ENCODE measurements at regions not wholly inside any gene's neighbourhood (a gene's known extent, or its start where the extent isn't known, plus 50 kb on each side); places are given as distances from the start of the nearest gene placed in this dataset.

DNA sequence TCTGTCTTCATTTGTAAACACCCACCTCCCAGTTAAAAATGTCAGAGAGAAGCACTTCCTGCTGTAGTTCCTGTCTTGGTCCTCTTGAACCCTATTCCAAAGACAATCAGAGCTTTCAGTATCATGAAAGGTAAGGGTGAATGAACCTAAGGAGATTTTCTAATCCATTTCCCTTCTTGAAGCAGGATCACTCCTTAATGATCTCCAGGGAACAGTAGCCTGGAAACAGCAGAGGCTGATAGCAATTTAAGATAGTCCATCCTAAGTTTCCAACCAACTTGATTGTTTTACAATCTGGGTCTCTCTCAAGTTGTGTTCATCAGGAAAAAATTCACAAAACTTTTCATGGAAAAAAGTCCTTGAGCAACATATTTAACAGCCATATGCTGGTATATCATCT, 273.6 kb downstream of the NEBL start:
- no peak overlapping the region for H3K56ac ChIP-seq (ENCODE audit: extremely low read depth, insufficient read depth, low read length)
- no peak overlapping the region for H2BK120ac ChIP-seq (ENCODE audit: low read depth, low read length)
- no peak overlapping the region for H2BK5ac ChIP-seq (ENCODE audit: low read depth, low read length, poor library complexity, severe bottlenecking)
- no peaks in the 10 kb centered on the region for H4K20me1 ChIP-seq (ENCODE audit: insufficient read depth, low read length)
- intact Hi-C loops (cut with micrococcal nuclease) (no loop called here), in situ Hi-C loops (cut with MboI; ENCODE audit: low sequenced_read_pairs) (no loop called here), dilution Hi-C loops (cut with HindIII; ENCODE audit: low sequenced_read_pairs, unreplicated experiment) (no loop called here)
- no peak overlapping the region for H3K18ac ChIP-seq (ENCODE audit: low read depth, low read length)
- no peak for ATAC-seq (ENCODE audit: low read depth)
- no peak overlapping the region for H2AK9ac ChIP-seq (replicated peaks; ENCODE audit: low read depth, low read length, poor library complexity)
- no TSS peak for BruUV-seq (replicated peaks)
- no peaks in the 10 kb centered on the region for H3K9me1 ChIP-seq (ENCODE audit: insufficient read depth, low read length)
- no peak overlapping the region for H3K4ac ChIP-seq (ENCODE audit: low read depth, low read length)
- ChIA-PET CTCF (no interaction called here), POLR2A (ENCODE audit: unreplicated experiment) (no interaction called here)
- no peak overlapping the region for H3K9ac ChIP-seq (ENCODE audit: low read depth, low read length)
- H3K36me3 ChIP-seq (ENCODE audit: control insufficient read depth, insufficient read depth, low read length): no peaks in the 10 kb centered on the region
- H2AFZ ChIP-seq (replicated peaks; ENCODE audit: low read length, poor library complexity): no peak overlapping the region
- no peak overlapping the region for H3K27ac ChIP-seq (ENCODE audit: insufficient read depth, low read length)
- no peak overlapping the region for H2BK15ac ChIP-seq (ENCODE audit: low read depth, low read length)
- H3K9me3 ChIP-seq (ENCODE audit: control insufficient read depth, insufficient read depth, low read length): no peaks in the 10 kb centered on the region
- no peaks in the 10 kb centered on the region for H3K79me1 ChIP-seq (ENCODE audit: low read depth in 1 of 2, low read length in 2 of 2)
- H3K27me3 ChIP-seq (ENCODE audit: control insufficient read depth, insufficient read depth, low read length): no peaks in the 10 kb centered on the region
- H2BK20ac ChIP-seq (ENCODE audit: low read depth, low read length): no peak overlapping the region
- no peak overlapping the region for H4K8ac ChIP-seq (ENCODE audit: low read depth in 2 of 2, low read length in 2 of 2)
- TF ChIP-seq BHLHE40 (IDR thresholded peaks at IDR 0.05; ENCODE audit: low read depth, low read length) (no peak), NFE2L2 (IDR thresholded peaks at IDR 0.05; ENCODE audit: low read depth, low read length) (no peak), MAZ (IDR thresholded peaks at IDR 0.05; ENCODE audit: borderline replicate concordance, low read depth, low read length) (no peak), RAD21 (IDR thresholded peaks at IDR 0.05; ENCODE audit: low read length) (no peak), POLR2A (IDR thresholded peaks at IDR 0.05; ENCODE audit: low read depth, low read length) (no peak), CHD1 (IDR thresholded peaks at IDR 0.05; ENCODE audit: low read depth, low read length) (no peak), CEBPB (IDR thresholded peaks at IDR 0.05; ENCODE audit: low read depth, low read length) (no peak), MAFK (IDR thresholded peaks at IDR 0.05; ENCODE audit: low read depth, low read length) (no peak), FOS (IDR thresholded peaks at IDR 0.05; ENCODE audit: low read depth, low read length) (no peak), RFX5 (IDR thresholded peaks at IDR 0.05; ENCODE audit: low read depth, low read length) (no peak)
- TF ChIP-seq, protein P1, sequence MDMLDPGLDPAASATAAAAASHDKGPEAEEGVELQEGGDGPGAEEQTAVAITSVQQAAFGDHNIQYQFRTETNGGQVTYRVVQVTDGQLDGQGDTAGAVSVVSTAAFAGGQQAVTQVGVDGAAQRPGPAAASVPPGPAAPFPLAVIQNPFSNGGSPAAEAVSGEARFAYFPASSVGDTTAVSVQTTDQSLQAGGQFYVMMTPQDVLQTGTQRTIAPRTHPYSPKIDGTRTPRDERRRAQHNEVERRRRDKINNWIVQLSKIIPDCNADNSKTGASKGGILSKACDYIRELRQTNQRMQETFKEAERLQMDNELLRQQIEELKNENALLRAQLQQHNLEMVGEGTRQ (IDR thresholded peaks at IDR 0.05; ENCODE audit: low read depth, low read length): no peak
- TF ChIP-seq, protein P2, sequence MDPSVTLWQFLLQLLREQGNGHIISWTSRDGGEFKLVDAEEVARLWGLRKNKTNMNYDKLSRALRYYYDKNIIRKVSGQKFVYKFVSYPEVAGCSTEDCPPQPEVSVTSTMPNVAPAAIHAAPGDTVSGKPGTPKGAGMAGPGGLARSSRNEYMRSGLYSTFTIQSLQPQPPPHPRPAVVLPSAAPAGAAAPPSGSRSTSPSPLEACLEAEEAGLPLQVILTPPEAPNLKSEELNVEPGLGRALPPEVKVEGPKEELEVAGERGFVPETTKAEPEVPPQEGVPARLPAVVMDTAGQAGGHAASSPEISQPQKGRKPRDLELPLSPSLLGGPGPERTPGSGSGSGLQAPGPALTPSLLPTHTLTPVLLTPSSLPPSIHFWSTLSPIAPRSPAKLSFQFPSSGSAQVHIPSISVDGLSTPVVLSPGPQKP (IDR thresholded peaks at IDR 0.05; ENCODE audit: borderline replicate concordance, low read depth, low read length): no peak
- H3K4me2 ChIP-seq (ENCODE audit: low read depth, low read length): no peak overlapping the region
- H3K4me3 ChIP-seq (ENCODE audit: insufficient read depth, low read depth, low read length): no peak overlapping the region
- H3K23ac ChIP-seq (ENCODE audit: low read depth, low read length): no peak overlapping the region
- no peak overlapping the region for H2AK5ac ChIP-seq (ENCODE audit: low read depth, low read length)
- H4K5ac ChIP-seq (ENCODE audit: low read depth, low read length): no peak overlapping the region
- no peaks in the 10 kb centered on the region for H3K4me1 ChIP-seq (ENCODE audit: control insufficient read depth, insufficient read depth, low read length)
- no peak overlapping the region for H4K91ac ChIP-seq (ENCODE audit: insufficient read depth, low read depth, low read length)
- no peak overlapping the region for H3K14ac ChIP-seq (replicated peaks; ENCODE audit: low read depth, low read length)
- DNase-seq: no peak

All from IMR-90 (cell line).